Stomach (tissue), 8 donors: ENCODE measurements at regions not wholly inside any gene's neighbourhood (a gene's known extent, or its start where the extent isn't known, plus 50 kb on each side); places are given as distances from the start of the nearest gene placed in this dataset.

Experiments used
- DNase-seq, 2 donors: peaks; one replicate each; pipeline versions ENCODE4 v3.0.0 to v3.0.0-alpha.2; 2013 to 2019
- H3K27ac ChIP-seq, 5 donors: fragments of 200-600 bp in 4 of 5; sonication (generic) in 4 of 5; one replicate each; pipeline ENCODE4 v1.5.1; 2013 to 2019; ENCODE audit warnings: mild to moderate bottlenecking in 1 of 5, moderate library complexity in 1 of 5
- H3K27me3 ChIP-seq, 3 donors: fragments of 200-600 bp; sonication (generic); one replicate each; pipeline ENCODE4 v1.5.1; 2017 to 2019; ENCODE audit warnings: mixed run types in 1 of 3
- H3K36me3 ChIP-seq, 4 donors: fragments of 200-600 bp; sonication (generic); 1 replicate in 3 of 4; 2 replicates in 1 of 4; pipeline ENCODE4 v1.5.1; 2016 to 2019
- H3K4me1 ChIP-seq, 4 donors: fragments of 200-600 bp; sonication (generic); one replicate each; pipeline ENCODE4 v1.5.1; 2016 to 2019
- H3K4me3 ChIP-seq, 4 donors: fragments of 200-600 bp; sonication (generic) in 3 of 4; one replicate each; pipeline ENCODE4 v1.5.1; 2016 to 2019; ENCODE audit warnings: mild to moderate bottlenecking in 1 of 4
- H3K9me3 ChIP-seq, 4 donors: fragments of 200-600 bp; sonication (generic); one replicate each; pipeline ENCODE4 v1.5.1; 2016 to 2019
- EP300 ChIP-seq: sonication (generic); formaldehyde crosslinking; IDR thresholded peaks from one replicate; pipeline ENCODE4 v1.6.1; 2017; ENCODE audit warnings: antibody characterized with exemption
- POLR2A ChIP-seq, 4 donors: fragments of 450-650 bp; IDR thresholded peaks; one replicate each; pipeline ENCODE4 v1.6.1; 2016; ENCODE audit warnings: antibody characterized with exemption in 4 of 4, control low read depth in 2 of 4, mild to moderate bottlenecking in 1 of 4, moderate library complexity in 1 of 4
- POLR2AphosphoS5 ChIP-seq, 3 donors: sonication (generic); formaldehyde crosslinking; IDR thresholded peaks; one replicate each; pipeline ENCODE4 v1.6.1; 2016; ENCODE audit warnings: antibody characterized with exemption in 3 of 3
- WGBS, 5 donors: extraction: QIAGEN DNeasy Blood & Tissue Kit in 3 of 5; methylation state at CpG; one replicate each; pipeline versions ENCODE4 v1.1.5 to v1.1.7; 2013 to 2018; 5-methylcytosine and 5-hydroxymethylcytosine counted together
- intact Hi-C: fragments of 100-400 bp; cut with DNase I; formaldehyde crosslinking; loops from one replicate; pipeline ENCODE4 v1.15.1; 2023; ENCODE audit warnings: low total_unique reads
- TF ChIP-seq, protein P1 (sequence below), 7 experiments: fragments of 450-650 bp in 4 of 7; fragments of 200-600 bp in 3 of 7; sonication (generic) in 3 of 7; IDR thresholded peaks; one replicate each; pipeline ENCODE4 v1.5.1; 2016 to 2019; ENCODE audit warnings: antibody characterized with exemption in 7 of 7, control low read depth in 2 of 7, mild to moderate bottlenecking in 1 of 7
- donor health status: healthy with polysubstance abuse.
- donor health status: Bipolar disorder and iron deficiency.
- donor health status: healthy.

DNA sequence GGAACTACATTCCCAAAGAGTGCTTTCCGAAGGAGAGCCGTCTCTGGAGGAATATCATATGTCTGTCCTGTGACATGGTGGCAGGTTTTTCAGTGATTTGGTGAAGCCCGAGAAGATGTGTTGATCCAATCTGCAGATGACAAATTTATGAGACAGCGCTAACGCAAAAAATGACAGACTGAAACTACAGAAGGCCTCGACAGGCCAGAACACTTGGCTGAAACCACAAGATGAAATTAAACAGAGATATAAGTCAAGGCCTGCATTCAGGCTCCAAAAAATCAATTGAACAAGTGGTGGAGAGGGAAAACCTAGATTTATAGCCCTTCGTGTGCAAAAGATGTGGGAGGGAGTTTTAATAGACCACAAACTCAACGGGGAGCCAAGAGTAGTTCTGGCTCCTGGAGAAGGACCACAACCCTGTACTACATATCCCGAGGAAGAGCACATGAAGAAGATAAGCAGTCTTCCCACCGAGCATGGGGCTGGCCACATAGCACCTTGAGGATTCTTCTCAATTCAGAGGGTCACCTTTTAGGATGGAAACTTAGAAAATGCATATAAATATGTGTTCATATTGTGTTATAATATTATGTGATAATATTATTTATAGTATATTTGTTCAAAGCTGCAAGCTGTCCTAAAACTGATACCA is 231.3 kb upstream of the PDE10A start:
- intact Hi-C loops, result no loop called here
- 79 to 88% (median 86%) methylated on average over 10 of the region's 10 CpGs for WGBS, 5 donors
- no peaks in the 10 kb centered on the region for H3K9me3 ChIP-seq

DNA sequence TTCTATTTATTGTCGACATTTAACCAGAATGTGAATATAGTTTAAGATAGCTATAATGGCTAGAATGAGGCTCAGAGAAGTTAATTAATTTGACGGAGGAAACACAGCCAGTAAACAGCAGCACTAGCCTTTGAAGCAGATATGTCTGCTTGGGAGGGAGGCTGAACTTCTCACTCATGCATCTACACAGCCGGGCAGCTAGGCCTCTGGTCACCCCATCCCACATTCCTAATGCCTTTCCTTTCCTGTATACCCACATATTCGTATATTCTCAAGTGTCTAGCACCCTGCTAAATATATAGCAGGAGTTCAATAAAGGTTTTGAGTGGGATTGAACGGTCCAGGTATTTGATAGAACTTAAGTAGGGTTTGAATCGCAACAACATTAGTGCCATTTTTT is 230.4 kb upstream of the PDE10A start:
- Histone ChIP-seq H3K27ac (no peak overlapping the region), H3K27me3 (peaks cover 0 to 5% (median 0%) of the 10 kb centered on the region in 3 donors), H3K9me3 (no peaks in the 10 kb centered on the region), H3K36me3 (no peaks in the 10 kb centered on the region), H3K4me1 (peaks cover 0 to 4% (median 0%) of the 10 kb centered on the region in 4 donors), H3K4me3 (no peak overlapping the region)
- intact Hi-C loops, result loop anchor here (2.0 kb wide), 1 partner anchor 211 kb away; no protein-coding TSS in a partner anchor
- 75 to 87% (median 82%) methylated on average over 6 of the region's 6 CpGs for WGBS, 5 donors
- DNase-seq, result no peak
- TF ChIP-seq EP300, result no peak
- TF ChIP-seq, protein P1, sequence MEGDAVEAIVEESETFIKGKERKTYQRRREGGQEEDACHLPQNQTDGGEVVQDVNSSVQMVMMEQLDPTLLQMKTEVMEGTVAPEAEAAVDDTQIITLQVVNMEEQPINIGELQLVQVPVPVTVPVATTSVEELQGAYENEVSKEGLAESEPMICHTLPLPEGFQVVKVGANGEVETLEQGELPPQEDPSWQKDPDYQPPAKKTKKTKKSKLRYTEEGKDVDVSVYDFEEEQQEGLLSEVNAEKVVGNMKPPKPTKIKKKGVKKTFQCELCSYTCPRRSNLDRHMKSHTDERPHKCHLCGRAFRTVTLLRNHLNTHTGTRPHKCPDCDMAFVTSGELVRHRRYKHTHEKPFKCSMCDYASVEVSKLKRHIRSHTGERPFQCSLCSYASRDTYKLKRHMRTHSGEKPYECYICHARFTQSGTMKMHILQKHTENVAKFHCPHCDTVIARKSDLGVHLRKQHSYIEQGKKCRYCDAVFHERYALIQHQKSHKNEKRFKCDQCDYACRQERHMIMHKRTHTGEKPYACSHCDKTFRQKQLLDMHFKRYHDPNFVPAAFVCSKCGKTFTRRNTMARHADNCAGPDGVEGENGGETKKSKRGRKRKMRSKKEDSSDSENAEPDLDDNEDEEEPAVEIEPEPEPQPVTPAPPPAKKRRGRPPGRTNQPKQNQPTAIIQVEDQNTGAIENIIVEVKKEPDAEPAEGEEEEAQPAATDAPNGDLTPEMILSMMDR (IDR thresholded peaks at IDR 0.05), result no peak
- no peak for TF ChIP-seq POLR2A (IDR thresholded peaks at IDR 0.05)
- TF ChIP-seq POLR2AphosphoS5 (IDR thresholded peaks at IDR 0.05), result no peak

More for the DNA sequence above, 231.3 kb upstream of the PDE10A start:
- no peak for DNase-seq
- H3K4me3 ChIP-seq, result no peak overlapping the region
- TF ChIP-seq, protein P1 (IDR thresholded peaks at IDR 0.05), result no peak
- TF ChIP-seq POLR2A (IDR thresholded peaks at IDR 0.05) (no peak), POLR2AphosphoS5 (IDR thresholded peaks at IDR 0.05) (no peak), EP300 (no peak)
- H3K4me1 ChIP-seq, result peaks cover 0 to 4% (median 0%) of the 10 kb centered on the region in 4 donors
- H3K36me3 ChIP-seq, result no peaks in the 10 kb centered on the region
- H3K27ac ChIP-seq, result no peak overlapping the region
- peaks cover 0 to 5% (median 0%) of the 10 kb centered on the region in 3 donors for H3K27me3 ChIP-seq

DNA sequence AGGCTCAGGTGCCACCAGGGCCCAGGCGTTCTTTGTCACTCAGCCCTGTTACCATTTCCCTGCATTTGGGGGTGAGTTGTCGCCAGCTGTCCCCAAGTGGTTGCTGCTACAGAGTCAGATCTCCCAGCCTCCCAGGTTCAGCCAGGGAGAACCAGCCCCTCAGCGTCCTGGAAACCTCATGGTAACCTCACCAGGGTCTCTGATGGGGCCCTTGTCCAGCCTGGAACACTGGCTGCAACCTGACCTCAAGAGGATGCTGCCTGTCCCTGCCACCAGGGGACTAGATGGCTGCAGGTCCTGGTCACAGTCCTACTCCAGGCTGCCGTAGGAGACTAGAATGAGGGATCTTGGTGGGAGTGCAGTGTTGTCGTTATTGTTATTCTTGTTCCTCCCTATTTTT is 228.3 kb upstream of the PDE10A start:
- Histone ChIP-seq H3K4me1 (peaks cover 0 to 4% (median 0%) of the 10 kb centered on the region in 4 donors), H3K36me3 (no peaks in the 10 kb centered on the region), H3K27me3 (peaks cover 0 to 5% (median 0%) of the 10 kb centered on the region in 3 donors), H3K27ac (no peak overlapping the region), H3K9me3 (no peaks in the 10 kb centered on the region), H3K4me3 (no peak overlapping the region)
- DNase-seq, result no peak
- WGBS, 5 donors, result 74 to 78% (median 75%) methylated on average over 5 of the region's 5 CpGs
- TF ChIP-seq EP300, result no peak
- TF ChIP-seq, protein P1 (IDR thresholded peaks at IDR 0.05), result no peak
- TF ChIP-seq POLR2AphosphoS5 (IDR thresholded peaks at IDR 0.05), result no peak
- TF ChIP-seq POLR2A (IDR thresholded peaks at IDR 0.05), result no peak
- intact Hi-C loops, result no loop called here

DNA sequence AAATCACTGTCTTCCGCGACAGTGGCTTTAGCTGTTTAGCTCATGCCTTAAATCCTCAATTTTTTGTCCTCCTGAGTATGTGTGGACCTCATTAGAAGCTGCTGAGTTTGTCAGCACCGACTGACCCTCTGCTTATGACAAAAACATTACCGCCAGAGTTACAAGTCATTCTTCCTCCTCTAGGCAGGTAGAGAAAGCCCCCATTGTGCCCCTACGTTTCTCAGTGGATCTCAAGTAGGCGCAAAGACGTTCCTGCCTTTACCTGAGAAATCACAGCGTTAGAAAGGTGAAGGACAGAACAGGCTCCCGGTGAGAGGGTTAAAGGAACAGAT is 227.3 kb upstream of the PDE10A start:
- Histone ChIP-seq H3K27me3 (peaks cover 0 to 5% (median 0%) of the 10 kb centered on the region in 3 donors), H3K36me3 (no peaks in the 10 kb centered on the region)
- 26 to 44% (median 38%) methylated on average over 9 of the region's 9 CpGs for WGBS, 5 donors

More for the DNA sequence above, 227.3 kb upstream of the PDE10A start:
- DNase-seq, result no peak
- no peaks in the 10 kb centered on the region for H3K9me3 ChIP-seq
- intact Hi-C loops, result no loop called here
- no peak overlapping the region for H3K27ac ChIP-seq
- peaks cover 0 to 4% (median 0%) of the 10 kb centered on the region in 4 donors for H3K4me1 ChIP-seq
- no peak for TF ChIP-seq POLR2A (IDR thresholded peaks at IDR 0.05)
- no peak for TF ChIP-seq POLR2AphosphoS5 (IDR thresholded peaks at IDR 0.05)
- no peak for TF ChIP-seq EP300
- TF ChIP-seq, protein P1 (IDR thresholded peaks at IDR 0.05), result no peak
- H3K4me3 ChIP-seq, result no peak overlapping the region
